Suprapubic skin (tissue), 4 donors: ENCODE measurements at regions not wholly inside any gene's neighbourhood (a gene's known extent, or its start where the extent isn't known, plus 50 kb on each side); places are given as distances from the start of the nearest gene placed in this dataset.

Source experiments
- EP300 ChIP-seq: sonication (generic); formaldehyde crosslinking; IDR thresholded peaks from one replicate; pipeline ENCODE4 v1.6.1; 2017; ENCODE audit warnings: antibody characterized with exemption
- POLR2A ChIP-seq, 2 donors: fragments of 450-650 bp; IDR thresholded peaks; one replicate each; pipeline ENCODE4 v1.6.1; 2017; ENCODE audit warnings: antibody characterized with exemption in 2 of 2, mild to moderate bottlenecking in 2 of 2, moderate library complexity in 2 of 2
- POLR2AphosphoS5 ChIP-seq, 3 donors: sonication (generic); formaldehyde crosslinking; IDR thresholded peaks; one replicate each; pipeline ENCODE4 v1.6.1; 2017; ENCODE audit warnings: antibody characterized with exemption in 3 of 3
- TF ChIP-seq, protein P1 (sequence below), 2 donors: fragments of 200-600 bp in 1 of 2; fragments of 450-650 bp in 1 of 2; sonication (generic) in 1 of 2; IDR thresholded peaks; one replicate each; pipeline ENCODE4 v1.5.1; 2016 to 2019; ENCODE audit warnings: antibody characterized with exemption in 2 of 2, mild to moderate bottlenecking in 1 of 2, moderate library complexity in 1 of 2

DNA sequence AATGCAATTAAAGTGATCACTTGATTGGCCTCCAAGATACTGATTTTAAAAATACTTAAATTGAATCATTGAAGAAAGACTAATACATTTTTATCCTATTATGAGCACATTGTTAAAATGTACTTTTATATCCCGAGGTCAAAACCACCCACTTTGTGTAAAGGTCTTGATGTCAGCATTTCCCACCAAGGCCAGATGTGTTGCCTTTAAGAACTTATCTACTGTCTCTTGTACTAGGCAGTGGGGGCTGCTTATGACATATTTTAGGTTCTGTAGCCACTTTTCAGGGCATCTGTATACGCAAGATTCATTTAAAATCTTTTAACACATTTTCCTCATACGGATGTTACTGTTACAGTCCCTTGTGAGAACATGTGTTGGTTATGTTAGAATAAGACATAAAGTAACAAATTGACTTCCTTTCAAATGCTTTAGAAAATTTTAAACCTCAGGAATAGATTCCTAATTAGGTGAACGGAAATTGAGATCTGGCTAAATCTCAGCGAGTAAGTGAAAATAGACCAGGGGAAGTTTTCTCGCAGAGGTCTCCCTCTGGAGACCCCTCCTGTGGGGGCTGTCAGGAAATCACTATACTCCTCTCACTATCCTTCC is 456.2 kb downstream of the ADAMTS20 start:
- TF ChIP-seq POLR2AphosphoS5 (IDR thresholded peaks at IDR 0.05): no peak
- TF ChIP-seq, protein P1, sequence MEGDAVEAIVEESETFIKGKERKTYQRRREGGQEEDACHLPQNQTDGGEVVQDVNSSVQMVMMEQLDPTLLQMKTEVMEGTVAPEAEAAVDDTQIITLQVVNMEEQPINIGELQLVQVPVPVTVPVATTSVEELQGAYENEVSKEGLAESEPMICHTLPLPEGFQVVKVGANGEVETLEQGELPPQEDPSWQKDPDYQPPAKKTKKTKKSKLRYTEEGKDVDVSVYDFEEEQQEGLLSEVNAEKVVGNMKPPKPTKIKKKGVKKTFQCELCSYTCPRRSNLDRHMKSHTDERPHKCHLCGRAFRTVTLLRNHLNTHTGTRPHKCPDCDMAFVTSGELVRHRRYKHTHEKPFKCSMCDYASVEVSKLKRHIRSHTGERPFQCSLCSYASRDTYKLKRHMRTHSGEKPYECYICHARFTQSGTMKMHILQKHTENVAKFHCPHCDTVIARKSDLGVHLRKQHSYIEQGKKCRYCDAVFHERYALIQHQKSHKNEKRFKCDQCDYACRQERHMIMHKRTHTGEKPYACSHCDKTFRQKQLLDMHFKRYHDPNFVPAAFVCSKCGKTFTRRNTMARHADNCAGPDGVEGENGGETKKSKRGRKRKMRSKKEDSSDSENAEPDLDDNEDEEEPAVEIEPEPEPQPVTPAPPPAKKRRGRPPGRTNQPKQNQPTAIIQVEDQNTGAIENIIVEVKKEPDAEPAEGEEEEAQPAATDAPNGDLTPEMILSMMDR (IDR thresholded peaks at IDR 0.05): no peak
- TF ChIP-seq POLR2A (IDR thresholded peaks at IDR 0.05): no peak
- TF ChIP-seq EP300: no peak
